HFFc6 (cell line): ENCODE measurements at regions not wholly inside any gene's neighbourhood (a gene's known extent, or its start where the extent isn't known, plus 50 kb on each side); places are given as distances from the start of the nearest gene placed in this dataset.

Source experiments
- DNase-seq: peaks from one replicate; pipeline ENCODE4 v3.0.0-alpha.2; 2018
- H3K27ac Mint-ChIP-seq: 2 replicates; pipeline ENCODE4 v1.8.0; 2020; ENCODE audit warnings: mild to moderate bottlenecking, mixed read lengths
- H3K27me3 Mint-ChIP-seq: 2 replicates; pipeline ENCODE4 v1.8.0; 2021; ENCODE audit warnings: mild to moderate bottlenecking, moderate library complexity, mixed read lengths; ENCODE audit not compliant: insufficient read depth
- H3K36me3 Mint-ChIP-seq: 2 replicates; pipeline ENCODE4 v1.8.0; 2021; ENCODE audit warnings: low read depth, mixed read lengths
- H3K4me1 Mint-ChIP-seq: 2 replicates; pipeline ENCODE4 v1.8.0; 2020; ENCODE audit warnings: low read depth, mixed read lengths
- H3K4me3 Mint-ChIP-seq: 2 replicates; pipeline ENCODE4 v1.8.0; 2020; ENCODE audit warnings: mild to moderate bottlenecking, moderate library complexity, mixed read lengths
- H3K9me3 Mint-ChIP-seq: 2 replicates; pipeline ENCODE4 v1.8.0; 2020; ENCODE audit warnings: mild to moderate bottlenecking, mixed read lengths
- CTCF ChIP-seq: fragments of 200-600 bp; sonication (generic); IDR thresholded peaks from 2 replicates; pipeline ENCODE4 v1.5.0; 2021; ENCODE audit warnings: antibody characterized with exemption, mild to moderate bottlenecking

GRCh38 chr15:67916565-67916964 is 76.7 kb upstream of the RNU6-1 start:
- TF ChIP-seq CTCF, result no peak
- Mint-ChIP-seq H3K9me3 (peaks cover 8% of the 10 kb centered on the region), H3K27me3 (peaks cover 9% of the 10 kb centered on the region), H3K4me3 (no peak overlapping the region), H3K4me1 (peaks cover 45% of the 10 kb centered on the region), H3K27ac (no peak overlapping the region), H3K36me3 (peaks cover 5% of the 10 kb centered on the region; the same call in 1 of the 2 replicates)
- no peak for DNase-seq

- TF ChIP-seq CTCF, result no peak
- peaks cover 5% of the 10 kb centered on the region; the same call in 1 of the 2 replicates for H3K36me3 Mint-ChIP-seq
- H3K4me3 Mint-ChIP-seq, result no peak overlapping the region
- H3K27me3 Mint-ChIP-seq, result peaks cover 9% of the 10 kb centered on the region
- H3K27ac Mint-ChIP-seq, result peak overlapping the region; percentile 24; the same call in 1 of the 2 replicates
- no peak for DNase-seq
- H3K9me3 Mint-ChIP-seq, result peaks cover 5% of the 10 kb centered on the region
- peaks cover 45% of the 10 kb centered on the region for H3K4me1 Mint-ChIP-seq
Measured at GRCh38 chr15:67917037-67917436, 77.2 kb upstream of the RNU6-1 start.

GRCh38 chr15:67917636-67918035 is 77.8 kb upstream of the RNU6-1 start:
- DNase-seq, result no peak
- Mint-ChIP-seq H3K4me1 (peaks cover 45% of the 10 kb centered on the region), H3K27me3 (peaks cover 9% of the 10 kb centered on the region), H3K27ac (no peak overlapping the region), H3K9me3 (peaks cover 5% of the 10 kb centered on the region), H3K36me3 (peaks cover 5% of the 10 kb centered on the region; the same call in 1 of the 2 replicates), H3K4me3 (no peak overlapping the region)
- no peak for TF ChIP-seq CTCF

- H3K4me3 Mint-ChIP-seq, result no peak overlapping the region
- peaks cover 9% of the 10 kb centered on the region for H3K27me3 Mint-ChIP-seq
- H3K27ac Mint-ChIP-seq, result no peak overlapping the region
- DNase-seq, result no peak
- no peak for TF ChIP-seq CTCF
- H3K36me3 Mint-ChIP-seq, result peaks cover 5% of the 10 kb centered on the region; the same call in 1 of the 2 replicates
- peaks cover 5% of the 10 kb centered on the region for H3K9me3 Mint-ChIP-seq
- H3K4me1 Mint-ChIP-seq, result peaks cover 45% of the 10 kb centered on the region
Measured at GRCh38 chr15:67918205-67918861, 78.5 kb upstream of the RNU6-1 start.

GRCh38 chr15:67920524-67921240 is 80.8 kb upstream of the RNU6-1 start:
- H3K27me3 Mint-ChIP-seq, result peaks cover 9% of the 10 kb centered on the region
- peaks cover 5% of the 10 kb centered on the region for H3K9me3 Mint-ChIP-seq
- DNase-seq, result no peak
- H3K27ac Mint-ChIP-seq, result no peak overlapping the region
- TF ChIP-seq CTCF, result no peak
- H3K36me3 Mint-ChIP-seq, result peaks cover 5% of the 10 kb centered on the region; the same call in 1 of the 2 replicates
- H3K4me3 Mint-ChIP-seq, result no peak overlapping the region
- peaks cover 35% of the 10 kb centered on the region for H3K4me1 Mint-ChIP-seq
